GM15510 (cell line): ENCODE measurements at regions not wholly inside any gene's neighbourhood (a gene's known extent, or its start where the extent isn't known, plus 50 kb on each side); places are given as distances from the start of the nearest gene placed in this dataset.

Experiments used
- POLR2A ChIP-seq: IDR thresholded peaks from 3 replicates; pipeline ENCODE4 v1.6.1; 2011; ENCODE audit warnings: borderline replicate concordance; ENCODE audit not compliant: insufficient read length; ENCODE audit errors: extremely low read depth

- no peak for TF ChIP-seq POLR2A
Measured at GRCh38 chrX:63503541-63503940, 152.4 kb upstream of the SPIN4 start.

GRCh38 chrX:63488546-63489373, 137.6 kb upstream of the SPIN4 start:
- TF ChIP-seq POLR2A: no peak

- TF ChIP-seq POLR2A: no peak
Measured at GRCh38 chrX:63475200-63475599, 124.1 kb upstream of the SPIN4 start.

- no peak for TF ChIP-seq POLR2A
Measured at GRCh38 chrX:63471004-63471403, 119.9 kb upstream of the SPIN4 start.

GRCh38 chrX:63470506-63470905, 119.4 kb upstream of the SPIN4 start:
- TF ChIP-seq POLR2A: no peak

GRCh38 chrX:63466690-63467089, 115.6 kb upstream of the SPIN4 start:
- TF ChIP-seq POLR2A: no peak

GRCh38 chrX:63458981-63459380, 107.8 kb upstream of the SPIN4 start:
- no peak for TF ChIP-seq POLR2A

- TF ChIP-seq POLR2A: no peak
Measured at GRCh38 chrX:63453571-63453970, 102.4 kb upstream of the SPIN4 start.

- no peak for TF ChIP-seq POLR2A
Measured at GRCh38 chrX:63441717-63442116, 90.6 kb upstream of the SPIN4 start.

GRCh38 chrX:63439580-63439979, 88.4 kb upstream of the SPIN4 start:
- TF ChIP-seq POLR2A: no peak

GRCh38 chrX:63436865-63437264, 85.7 kb upstream of the SPIN4 start:
- TF ChIP-seq POLR2A: no peak

- no peak for TF ChIP-seq POLR2A
Measured at GRCh38 chrX:63434665-63435064, 83.5 kb upstream of the SPIN4 start.

GRCh38 chrX:63434206-63434605, 83.1 kb upstream of the SPIN4 start:
- no peak for TF ChIP-seq POLR2A

- TF ChIP-seq POLR2A: no peak
Measured at GRCh38 chrX:63430026-63430425, 78.9 kb upstream of the SPIN4 start.

GRCh38 chrX:63428348-63428747, 77.2 kb upstream of the SPIN4 start:
- no peak for TF ChIP-seq POLR2A

GRCh38 chrX:63426519-63426918, 75.4 kb upstream of the SPIN4 start:
- no peak for TF ChIP-seq POLR2A
